NB4 (cell line): ENCODE measurements at regions not wholly inside any gene's neighbourhood (a gene's known extent, or its start where the extent isn't known, plus 50 kb on each side); places are given as distances from the start of the nearest gene placed in this dataset.

Source experiments
- CTCF ChIP-seq: IDR thresholded peaks from one replicate; pipeline ENCODE4 v1.5.1; 2012; ENCODE audit warnings: low read depth, low read length
- MAX ChIP-seq: IDR thresholded peaks from 2 replicates; pipeline ENCODE4 v1.6.1; 2011; ENCODE audit warnings: low read depth, low read length
- POLR2A ChIP-seq: IDR thresholded peaks from 2 replicates; pipeline ENCODE4 v1.6.1; 2011; ENCODE audit warnings: mild to moderate bottlenecking; ENCODE audit not compliant: insufficient read length; ENCODE audit errors: extremely low read depth

GRCh38 chr4:57588557-57588956 is 478.4 kb upstream of the IGFBP7 start:
- TF ChIP-seq MAX (no peak), CTCF (no peak), POLR2A (no peak)
